Fibroblast of lung (primary cell): ENCODE measurements at regions not wholly inside any gene's neighbourhood (a gene's known extent, or its start where the extent isn't known, plus 50 kb on each side); places are given as distances from the start of the nearest gene placed in this dataset.

ENCODE experiments used
- EZH2 ChIP-seq: IDR thresholded peaks from 2 replicates; pipeline ENCODE4 v1.5.1; 2012; ENCODE audit warnings: low read length, control low read depth, mild to moderate bottlenecking; ENCODE audit errors: missing control alignments
- TF ChIP-seq, protein P1 (sequence below), 2 donors: IDR thresholded peaks in 1 of 2; conservative IDR thresholded peaks in 1 of 2; 1 replicate in 1 of 2; 2 replicates in 1 of 2; pipeline ENCODE4 v1.5.1; 2011 to 2012; ENCODE audit warnings: low read length in 2 of 2, control low read depth in 1 of 2, inconsistent platforms in 1 of 2, low read depth in 1 of 2, mild to moderate bottlenecking in 1 of 2

DNA sequence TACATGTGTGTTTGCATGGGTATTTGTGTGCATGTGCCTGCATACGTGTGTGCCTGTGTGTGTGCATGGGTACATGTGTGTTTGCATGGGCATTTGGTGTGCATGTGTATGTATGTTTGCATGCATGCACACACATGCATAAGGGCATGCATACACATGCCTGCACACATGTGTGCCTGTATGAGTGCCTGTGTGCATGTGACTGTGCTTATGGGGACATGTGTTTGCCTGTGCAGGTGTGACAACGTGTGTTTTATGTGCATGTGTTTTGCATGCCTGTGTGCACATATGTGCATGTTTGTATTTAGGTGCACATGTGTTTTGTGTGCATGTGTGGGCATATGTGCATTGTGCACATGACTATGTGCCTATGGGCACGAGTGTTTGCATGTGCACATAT is 165.7 kb downstream of the ERMARD start:
- TF ChIP-seq EZH2, result no peak
- TF ChIP-seq, protein P1, sequence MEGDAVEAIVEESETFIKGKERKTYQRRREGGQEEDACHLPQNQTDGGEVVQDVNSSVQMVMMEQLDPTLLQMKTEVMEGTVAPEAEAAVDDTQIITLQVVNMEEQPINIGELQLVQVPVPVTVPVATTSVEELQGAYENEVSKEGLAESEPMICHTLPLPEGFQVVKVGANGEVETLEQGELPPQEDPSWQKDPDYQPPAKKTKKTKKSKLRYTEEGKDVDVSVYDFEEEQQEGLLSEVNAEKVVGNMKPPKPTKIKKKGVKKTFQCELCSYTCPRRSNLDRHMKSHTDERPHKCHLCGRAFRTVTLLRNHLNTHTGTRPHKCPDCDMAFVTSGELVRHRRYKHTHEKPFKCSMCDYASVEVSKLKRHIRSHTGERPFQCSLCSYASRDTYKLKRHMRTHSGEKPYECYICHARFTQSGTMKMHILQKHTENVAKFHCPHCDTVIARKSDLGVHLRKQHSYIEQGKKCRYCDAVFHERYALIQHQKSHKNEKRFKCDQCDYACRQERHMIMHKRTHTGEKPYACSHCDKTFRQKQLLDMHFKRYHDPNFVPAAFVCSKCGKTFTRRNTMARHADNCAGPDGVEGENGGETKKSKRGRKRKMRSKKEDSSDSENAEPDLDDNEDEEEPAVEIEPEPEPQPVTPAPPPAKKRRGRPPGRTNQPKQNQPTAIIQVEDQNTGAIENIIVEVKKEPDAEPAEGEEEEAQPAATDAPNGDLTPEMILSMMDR (conservative IDR thresholded peaks at IDR 0.05 in 1 of 2, IDR thresholded peaks at IDR 0.05 in 1 of 2; ENCODE audit: low read depth in 1 of 2, low read length in 2 of 2), result no peak
